ENCODE measurements at regions not wholly inside any gene's neighbourhood (a gene's known extent, or its start where the extent isn't known, plus 50 kb on each side); places are given as distances from the start of the nearest gene placed in this dataset.

DNA sequence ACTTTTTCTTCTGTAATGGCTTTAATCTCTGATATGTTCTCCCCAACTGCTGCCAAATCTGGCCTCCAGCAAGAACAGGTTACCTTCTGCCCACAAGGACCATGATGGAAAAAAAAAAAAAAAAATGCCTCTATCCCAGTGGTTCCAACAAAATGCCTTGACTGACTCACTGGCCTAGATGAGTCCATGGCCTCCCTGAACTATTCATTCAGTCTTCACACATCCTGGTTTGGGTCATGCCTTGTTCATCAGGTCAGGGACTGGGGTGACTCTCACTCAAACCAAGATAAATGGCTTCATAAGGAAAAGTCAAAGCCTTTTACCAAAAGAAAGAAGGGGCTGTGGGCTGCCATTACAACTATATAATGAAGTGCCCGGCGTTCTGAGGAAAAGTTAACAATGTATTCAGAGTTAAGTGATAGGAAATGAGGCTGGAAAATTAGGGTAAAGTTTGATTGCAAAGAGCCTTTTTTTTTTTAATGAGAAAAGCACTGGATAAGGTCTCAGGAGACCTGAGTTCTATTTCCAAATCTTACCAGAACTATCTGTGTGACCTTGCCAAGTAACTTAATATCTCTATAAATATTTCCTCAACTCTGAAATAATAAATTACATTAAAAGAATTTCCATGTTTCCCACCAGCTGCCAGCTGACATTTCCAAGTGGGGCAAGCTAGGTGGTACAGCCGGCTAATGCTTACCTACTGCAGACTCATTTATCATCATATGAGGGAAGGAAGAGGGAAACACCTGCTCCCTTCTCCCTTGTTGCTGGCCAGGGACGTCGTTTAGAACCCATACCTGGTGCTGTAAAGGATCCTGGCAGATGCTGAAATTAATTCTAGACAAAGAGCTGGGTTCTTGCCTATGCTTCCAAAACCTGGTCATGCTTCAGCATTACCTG lies 380.0 kb upstream of the MARCKS start:
- no peak for TF ChIP-seq CTCF (conservative IDR thresholded peaks at IDR 0.05)
- H3K27ac ChIP-seq = no peak overlapping the region

GRCh38 chr6:113480616-113481015 lies 376.5 kb upstream of the MARCKS start:
- H3K27ac ChIP-seq = no peak overlapping the region
- TF ChIP-seq ZFX (IDR thresholded peaks at IDR 0.05) (no peak), CTCF (conservative IDR thresholded peaks at IDR 0.05) (no peak)

DNA sequence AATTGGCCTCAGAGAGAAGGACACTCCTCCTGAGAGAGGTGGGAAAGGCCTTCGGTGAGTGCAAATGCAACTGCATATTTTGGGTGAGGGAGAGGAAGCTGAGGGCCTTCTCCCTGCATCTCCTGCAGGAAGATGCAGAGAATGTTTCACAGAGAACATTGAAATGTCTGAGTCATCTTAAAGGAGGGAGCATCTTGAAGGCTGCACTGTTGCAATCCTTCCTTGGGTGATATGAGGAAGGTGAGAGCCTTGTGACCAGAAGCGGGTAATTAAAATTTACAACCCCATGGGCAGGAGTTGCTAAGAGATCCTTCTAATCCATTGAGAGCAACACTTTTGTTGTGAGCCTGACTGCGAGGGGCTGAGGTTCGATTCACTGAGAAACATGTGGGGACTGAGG lies 375.7 kb upstream of the MARCKS start:
- no peak overlapping the region for H3K27ac ChIP-seq
- TF ChIP-seq CTCF (conservative IDR thresholded peaks at IDR 0.05) (no peak), ZFX (IDR thresholded peaks at IDR 0.05) (no peak)

DNA sequence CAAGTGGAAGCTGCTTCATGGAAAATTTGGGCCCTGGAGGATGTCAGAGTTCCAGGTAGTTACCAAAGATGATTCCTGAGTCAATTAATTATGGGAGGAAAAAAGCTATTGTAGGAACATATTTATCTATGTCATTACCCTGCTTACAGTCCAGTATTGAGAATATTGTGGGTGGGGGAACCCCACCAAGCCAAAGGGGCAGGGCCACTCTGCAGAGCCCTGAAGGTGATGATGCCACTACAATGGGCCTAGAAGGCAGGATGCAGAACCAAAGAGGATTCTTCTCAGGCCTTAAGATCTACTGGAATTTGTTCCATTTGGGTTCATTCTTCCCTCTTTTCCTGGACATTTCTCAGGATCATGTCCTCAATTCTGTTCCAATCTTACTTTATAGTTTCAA lies 375.2 kb upstream of the MARCKS start:
- H3K27ac ChIP-seq = no peak overlapping the region
- no peak for TF ChIP-seq ZFX (IDR thresholded peaks at IDR 0.05)
- TF ChIP-seq CTCF (conservative IDR thresholded peaks at IDR 0.05) = no peak

DNA sequence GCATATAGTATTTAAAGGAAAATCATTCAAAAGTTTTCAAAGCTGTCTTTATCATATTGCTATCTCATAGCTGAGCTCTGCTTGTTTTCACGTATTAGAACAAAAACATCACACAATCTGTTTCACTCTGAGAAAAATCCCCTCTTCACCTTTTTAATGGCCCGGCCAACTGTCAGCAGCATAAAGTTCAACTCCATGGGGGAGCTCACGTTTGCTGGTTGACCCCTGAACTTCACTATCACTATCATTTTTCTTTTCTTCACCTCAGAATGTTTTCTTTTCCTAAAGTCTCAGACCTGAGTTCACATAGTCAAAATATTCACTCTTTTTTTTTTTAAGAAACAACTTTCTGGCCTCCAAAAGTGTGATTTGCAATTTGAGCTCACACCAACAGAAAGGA lies 374.4 kb upstream of the MARCKS start:
- TF ChIP-seq CTCF (conservative IDR thresholded peaks at IDR 0.05) (no peak), ZFX (IDR thresholded peaks at IDR 0.05) (no peak)
- no peak overlapping the region for H3K27ac ChIP-seq

GRCh38 chr6:113486199-113486598 lies 370.9 kb upstream of the MARCKS start:
- TF ChIP-seq ZFX (IDR thresholded peaks at IDR 0.05) (no peak), CTCF (conservative IDR thresholded peaks at IDR 0.05) (no peak)
- H3K27ac ChIP-seq = no peak overlapping the region

GRCh38 chr6:113487489-113488058 lies 369.6 kb upstream of the MARCKS start:
- TF ChIP-seq ZFX (IDR thresholded peaks at IDR 0.05) = no peak
- no peak for TF ChIP-seq CTCF (conservative IDR thresholded peaks at IDR 0.05)
- no peak overlapping the region for H3K27ac ChIP-seq

Measured in C4-2B (cell line).